MM.1S (cell line): ENCODE measurements at regions not wholly inside any gene's neighbourhood (a gene's known extent, or its start where the extent isn't known, plus 50 kb on each side); places are given as distances from the start of the nearest gene placed in this dataset.

Experiments used
- EZH2 ChIP-seq: fragments of 300-600 bp; sonication (generic); optimal IDR thresholded peaks from 2 replicates; pipeline ENCODE3; 2017; ENCODE audit warnings: low read depth, mild to moderate bottlenecking, antibody characterized with exemption, low read length, mixed read lengths
- EZH2phosphoT487 ChIP-seq: fragments of 300-600 bp; sonication (generic); IDR thresholded peaks from 2 replicates; pipeline ENCODE4 v1.6.1; 2018; ENCODE audit warnings: antibody characterized with exemption, low read length
- TF ChIP-seq, protein P1 (sequence below): fragments of 300-600 bp; sonication (generic); IDR thresholded peaks from 2 replicates; pipeline ENCODE4 v1.5.1; 2016; ENCODE audit warnings: antibody characterized with exemption, low read length, mixed read lengths

DNA sequence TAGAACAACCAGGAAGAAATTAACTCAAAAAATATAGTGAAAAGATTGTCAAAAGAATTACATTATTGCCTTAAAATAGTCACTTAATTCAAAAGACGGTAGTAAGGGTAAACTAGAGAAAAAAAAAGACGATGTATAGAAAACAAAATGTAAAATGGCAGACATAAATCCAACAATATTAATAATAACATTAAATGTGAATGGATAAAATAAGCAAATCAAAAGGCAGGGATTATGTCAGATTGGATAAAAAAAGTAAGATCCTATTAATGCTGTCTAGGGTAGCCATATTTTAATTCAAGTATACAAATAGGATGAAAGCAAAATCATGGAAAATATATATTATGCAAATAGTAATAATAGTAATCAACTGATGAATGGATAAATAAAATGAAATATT, 134.0 kb upstream of the ADCY2 start:
- TF ChIP-seq, protein P1, sequence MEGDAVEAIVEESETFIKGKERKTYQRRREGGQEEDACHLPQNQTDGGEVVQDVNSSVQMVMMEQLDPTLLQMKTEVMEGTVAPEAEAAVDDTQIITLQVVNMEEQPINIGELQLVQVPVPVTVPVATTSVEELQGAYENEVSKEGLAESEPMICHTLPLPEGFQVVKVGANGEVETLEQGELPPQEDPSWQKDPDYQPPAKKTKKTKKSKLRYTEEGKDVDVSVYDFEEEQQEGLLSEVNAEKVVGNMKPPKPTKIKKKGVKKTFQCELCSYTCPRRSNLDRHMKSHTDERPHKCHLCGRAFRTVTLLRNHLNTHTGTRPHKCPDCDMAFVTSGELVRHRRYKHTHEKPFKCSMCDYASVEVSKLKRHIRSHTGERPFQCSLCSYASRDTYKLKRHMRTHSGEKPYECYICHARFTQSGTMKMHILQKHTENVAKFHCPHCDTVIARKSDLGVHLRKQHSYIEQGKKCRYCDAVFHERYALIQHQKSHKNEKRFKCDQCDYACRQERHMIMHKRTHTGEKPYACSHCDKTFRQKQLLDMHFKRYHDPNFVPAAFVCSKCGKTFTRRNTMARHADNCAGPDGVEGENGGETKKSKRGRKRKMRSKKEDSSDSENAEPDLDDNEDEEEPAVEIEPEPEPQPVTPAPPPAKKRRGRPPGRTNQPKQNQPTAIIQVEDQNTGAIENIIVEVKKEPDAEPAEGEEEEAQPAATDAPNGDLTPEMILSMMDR = no peak
- TF ChIP-seq EZH2 = no peak
- no peak for TF ChIP-seq EZH2phosphoT487
